ENCODE measurements at regions not wholly inside any gene's neighbourhood (a gene's known extent, or its start where the extent isn't known, plus 50 kb on each side); places are given as distances from the start of the nearest gene placed in this dataset.

GRCh38 chr2:82498777-82499443 is 1960.2 kb downstream of the SUCLG1 start:
- no peak for DNase-seq
- H3K4me1 ChIP-seq (ENCODE audit: insufficient read depth, low read length), result no peaks in the 10 kb centered on the region
- no peak overlapping the region for H3K27ac Mint-ChIP-seq
- intact Hi-C loops (cut with DNase I, micrococcal nuclease), result no loop called here
- H3K27me3 ChIP-seq (ENCODE audit: control insufficient read depth in 1 of 2, insufficient read depth in 2 of 2, low read length in 2 of 2), result no peaks in the 10 kb centered on the region
- H3K4me3 Mint-ChIP-seq, result no peak overlapping the region
- no peak overlapping the region for H3K27ac ChIP-seq (ENCODE audit: low read depth in 1 of 2, low read length in 2 of 2)
- no peak overlapping the region for H3K4me3 ChIP-seq (ENCODE audit: low read length)
- no peaks in the 10 kb centered on the region for H3K27me3 Mint-ChIP-seq
- peaks cover 18% of the 10 kb centered on the region for H3K9me3 Mint-ChIP-seq
- CTCF ChIA-PET, result no interaction called here
- no peaks in the 10 kb centered on the region for H3K36me3 ChIP-seq (ENCODE audit: insufficient read depth, low read length)
- H3K36me3 Mint-ChIP-seq (ENCODE audit: low read depth), result no peaks in the 10 kb centered on the region
- H3K9me3 ChIP-seq (ENCODE audit: control insufficient read depth in 1 of 2, insufficient read depth in 1 of 2, low read length in 2 of 2), result peaks cover 16 to 18% of the 10 kb centered on the region in 2 experiments
- H3K4me1 Mint-ChIP-seq (ENCODE audit: low read depth), result no peaks in the 10 kb centered on the region
- no peak for ATAC-seq (ENCODE audit: poor library complexity)
- POLR2A ChIA-PET, result no interaction called here
- TF ChIP-seq, protein P1, sequence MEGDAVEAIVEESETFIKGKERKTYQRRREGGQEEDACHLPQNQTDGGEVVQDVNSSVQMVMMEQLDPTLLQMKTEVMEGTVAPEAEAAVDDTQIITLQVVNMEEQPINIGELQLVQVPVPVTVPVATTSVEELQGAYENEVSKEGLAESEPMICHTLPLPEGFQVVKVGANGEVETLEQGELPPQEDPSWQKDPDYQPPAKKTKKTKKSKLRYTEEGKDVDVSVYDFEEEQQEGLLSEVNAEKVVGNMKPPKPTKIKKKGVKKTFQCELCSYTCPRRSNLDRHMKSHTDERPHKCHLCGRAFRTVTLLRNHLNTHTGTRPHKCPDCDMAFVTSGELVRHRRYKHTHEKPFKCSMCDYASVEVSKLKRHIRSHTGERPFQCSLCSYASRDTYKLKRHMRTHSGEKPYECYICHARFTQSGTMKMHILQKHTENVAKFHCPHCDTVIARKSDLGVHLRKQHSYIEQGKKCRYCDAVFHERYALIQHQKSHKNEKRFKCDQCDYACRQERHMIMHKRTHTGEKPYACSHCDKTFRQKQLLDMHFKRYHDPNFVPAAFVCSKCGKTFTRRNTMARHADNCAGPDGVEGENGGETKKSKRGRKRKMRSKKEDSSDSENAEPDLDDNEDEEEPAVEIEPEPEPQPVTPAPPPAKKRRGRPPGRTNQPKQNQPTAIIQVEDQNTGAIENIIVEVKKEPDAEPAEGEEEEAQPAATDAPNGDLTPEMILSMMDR (IDR thresholded peaks at IDR 0.05), result no peak

- Mint-ChIP-seq H3K9me3 (peaks cover 19% of the 10 kb centered on the region), H3K4me1 (ENCODE audit: low read depth) (no peaks in the 10 kb centered on the region), H3K27ac (no peak overlapping the region), H3K4me3 (no peak overlapping the region), H3K36me3 (ENCODE audit: low read depth) (no peaks in the 10 kb centered on the region), H3K27me3 (no peaks in the 10 kb centered on the region)
- H3K4me1 ChIP-seq (ENCODE audit: insufficient read depth, low read length), result no peaks in the 10 kb centered on the region
- POLR2A ChIA-PET, result no interaction called here
- H3K27me3 ChIP-seq (ENCODE audit: control insufficient read depth in 1 of 2, insufficient read depth in 2 of 2, low read length in 2 of 2), result no peaks in the 10 kb centered on the region
- CTCF ChIA-PET, result interaction anchor here (0.9 kb wide), 1 partner anchor 8 kb away, joined by 3 read pairs; no protein-coding TSS in a partner anchor
- no peak for ATAC-seq (ENCODE audit: poor library complexity)
- TF ChIP-seq, protein P1 (IDR thresholded peaks at IDR 0.05), result no peak
- no peak overlapping the region for H3K27ac ChIP-seq (ENCODE audit: low read depth in 1 of 2, low read length in 2 of 2)
- peaks cover 0 to 8% of the 10 kb centered on the region in 2 experiments for H3K9me3 ChIP-seq (ENCODE audit: control insufficient read depth in 1 of 2, insufficient read depth in 1 of 2, low read length in 2 of 2)
- no peaks in the 10 kb centered on the region for H3K36me3 ChIP-seq (ENCODE audit: insufficient read depth, low read length)
- H3K4me3 ChIP-seq (ENCODE audit: low read length), result no peak overlapping the region
- intact Hi-C loops (cut with DNase I, micrococcal nuclease), result no loop called here
- DNase-seq, result no peak
These were observed 1964.3 kb downstream of the SUCLG1 start for GRCh38 chr2:82494739-82495138.

- Histone ChIP-seq H3K9me3 (ENCODE audit: control insufficient read depth in 1 of 2, insufficient read depth in 1 of 2, low read length in 2 of 2) (no peaks in the 10 kb centered on the region), H3K27ac (ENCODE audit: low read depth in 1 of 2, low read length in 2 of 2) (no peak overlapping the region), H3K36me3 (ENCODE audit: insufficient read depth, low read length) (no peaks in the 10 kb centered on the region), H3K4me3 (ENCODE audit: low read length) (no peak overlapping the region), H3K4me1 (ENCODE audit: insufficient read depth, low read length) (no peaks in the 10 kb centered on the region), H3K27me3 (ENCODE audit: control insufficient read depth in 1 of 2, insufficient read depth in 2 of 2, low read length in 2 of 2) (no peaks in the 10 kb centered on the region)
- no peak for DNase-seq
- Mint-ChIP-seq H3K27me3 (no peaks in the 10 kb centered on the region), H3K27ac (no peak overlapping the region), H3K9me3 (peaks cover 16% of the 10 kb centered on the region), H3K36me3 (ENCODE audit: low read depth) (no peaks in the 10 kb centered on the region), H3K4me3 (no peak overlapping the region), H3K4me1 (ENCODE audit: low read depth) (no peaks in the 10 kb centered on the region)
- TF ChIP-seq, protein P1 (IDR thresholded peaks at IDR 0.05), result no peak
- POLR2A ChIA-PET, result no interaction called here
- intact Hi-C loops (cut with DNase I, micrococcal nuclease), result no loop called here
- CTCF ChIA-PET, result no interaction called here
- no peak for ATAC-seq (ENCODE audit: poor library complexity)
These were observed 1967.5 kb downstream of the SUCLG1 start for GRCh38 chr2:82491591-82491990.
